CD4-positive, alpha-beta T cell treated with Interleukin-17A for 1 hour (primary cell): ENCODE measurements at regions not wholly inside any gene's neighbourhood (a gene's known extent, or its start where the extent isn't known, plus 50 kb on each side); places are given as distances from the start of the nearest gene placed in this dataset.

Experiments used
- DNase-seq: peaks from one replicate; pipeline ENCODE4 v3.0.0-alpha.2; 2020

DNA sequence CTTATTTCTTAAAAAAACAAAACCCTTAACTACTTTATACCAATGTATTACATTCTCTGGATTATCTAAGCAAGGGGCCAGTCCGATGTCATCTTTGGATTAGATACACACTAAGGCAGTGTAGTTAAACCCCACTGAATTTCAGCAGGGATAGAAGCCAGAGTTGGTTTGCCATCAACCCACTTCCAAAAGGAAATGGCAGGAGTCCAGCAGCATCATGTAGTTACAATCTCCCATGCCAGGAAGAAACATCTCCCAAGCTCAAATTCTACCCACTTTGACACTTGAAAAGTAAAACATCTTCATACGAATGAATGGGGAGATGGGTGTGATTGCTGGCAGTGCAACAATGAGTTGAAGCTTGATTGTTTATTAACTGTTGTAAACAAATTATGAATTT, 203.5 kb upstream of the PLXNC1 start:
- no peak for DNase-seq

DNA sequence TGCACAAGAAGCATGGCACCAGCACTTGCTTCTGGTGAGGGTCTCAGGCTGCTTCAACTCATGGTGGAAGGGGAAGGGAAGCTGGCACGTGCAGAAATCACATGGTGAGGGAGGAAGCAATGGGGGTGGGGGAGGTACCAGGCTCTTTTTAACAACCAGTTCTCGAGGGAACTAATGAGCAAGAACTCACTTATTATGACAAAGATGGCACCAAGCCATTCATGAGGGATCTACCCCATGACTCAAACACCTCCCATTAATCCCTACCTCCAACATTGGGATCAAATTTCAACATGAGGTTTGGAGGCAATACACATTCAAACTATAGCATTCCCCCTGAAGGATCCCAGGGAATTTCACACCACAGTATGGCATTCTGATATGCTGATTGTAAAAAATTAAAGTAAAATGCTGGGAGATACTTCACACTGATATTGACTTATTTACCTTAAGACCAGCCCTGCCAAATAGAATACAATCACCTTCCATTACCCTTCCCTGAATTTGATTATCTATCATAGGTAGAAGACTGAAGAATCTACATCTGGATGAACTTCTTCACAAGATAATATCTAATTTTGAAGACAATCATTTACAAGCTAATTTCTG, 201.7 kb upstream of the PLXNC1 start:
- no peak for DNase-seq

GRCh38 chr12:93947486-93947885, 200.9 kb upstream of the PLXNC1 start:
- no peak for DNase-seq

- DNase-seq = no peak
Measured at GRCh38 chr12:93950311-93950710, 198.1 kb upstream of the PLXNC1 start.

GRCh38 chr12:93954166-93955112, 193.9 kb upstream of the PLXNC1 start:
- no peak for DNase-seq

DNA sequence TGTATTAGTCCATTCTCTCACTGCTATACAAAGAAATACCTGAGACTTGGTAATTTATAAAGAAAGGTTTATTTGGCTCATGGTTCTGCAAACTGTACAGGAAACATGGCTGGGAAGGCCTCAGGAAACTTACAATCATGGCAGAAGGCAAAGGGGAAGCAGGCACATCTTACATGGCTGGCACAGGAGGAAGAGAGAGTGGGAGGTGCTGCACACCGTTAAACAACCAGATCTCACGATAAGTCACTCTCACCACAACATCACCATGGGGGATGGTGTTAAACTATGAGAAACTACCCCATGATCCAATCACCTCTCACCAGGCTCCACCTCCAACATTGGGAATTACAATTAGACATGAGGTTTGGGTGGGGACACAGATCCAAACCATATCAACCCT, 191.8 kb upstream of the PLXNC1 start:
- DNase-seq = no peak

DNA sequence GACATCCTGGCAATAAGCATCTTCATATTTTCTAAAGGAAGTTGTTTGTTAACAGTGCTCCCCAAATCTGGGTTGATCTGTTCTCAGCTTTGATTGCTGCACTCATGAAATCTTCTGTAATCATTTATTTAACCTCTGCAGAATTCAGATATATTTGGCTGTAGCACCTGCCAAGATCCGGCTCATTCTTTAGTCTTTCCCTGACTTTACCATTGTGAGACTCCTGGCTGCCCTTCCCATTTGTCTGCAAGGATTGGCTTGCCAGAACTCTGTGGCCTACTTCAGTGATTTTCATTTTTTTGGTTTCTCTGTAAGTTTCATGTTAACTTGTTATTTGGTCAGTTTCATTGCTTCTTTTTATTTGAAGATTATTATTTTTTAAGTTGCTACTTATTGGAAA, 191.2 kb upstream of the PLXNC1 start:
- no peak for DNase-seq

DNA sequence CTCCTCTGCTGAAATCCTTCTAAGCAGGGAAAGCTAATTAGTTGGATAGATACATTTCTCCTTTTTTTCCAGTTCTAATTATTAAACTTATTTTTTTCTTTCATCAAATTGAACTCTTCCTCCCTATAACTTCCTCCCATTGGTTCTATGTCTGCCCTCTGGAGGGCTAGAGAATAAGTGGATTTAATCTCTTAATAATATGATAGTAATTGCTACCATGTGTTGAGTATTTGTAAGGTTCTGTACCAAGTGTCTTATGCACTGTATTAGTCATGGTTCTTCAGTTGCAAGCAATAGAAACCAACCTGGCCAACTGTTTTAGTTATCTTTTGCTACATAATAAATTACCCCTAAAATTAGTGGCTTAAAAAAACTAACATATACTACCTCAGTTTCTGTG, 190.5 kb upstream of the PLXNC1 start:
- no peak for DNase-seq

- DNase-seq = no peak
Measured at GRCh38 chr12:93959657-93960056, 188.7 kb upstream of the PLXNC1 start.

DNA sequence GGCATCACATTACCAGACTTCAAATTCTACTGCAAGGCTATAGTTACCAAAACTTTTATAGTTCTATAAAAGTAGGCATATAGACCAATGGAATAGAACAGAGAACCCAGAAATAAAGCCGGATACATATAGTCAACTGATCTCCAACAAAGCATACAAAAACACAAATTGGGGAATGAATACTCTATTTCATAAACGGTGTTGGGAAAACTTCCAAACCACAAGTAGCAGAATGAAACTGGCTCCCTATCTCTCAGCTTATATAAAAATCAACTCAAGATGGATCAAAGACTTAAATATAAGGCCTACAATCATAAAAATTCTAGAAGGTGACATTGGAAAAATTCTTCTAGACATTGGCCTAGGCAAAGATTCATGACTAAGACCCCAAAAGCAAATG, 187.9 kb upstream of the PLXNC1 start:
- DNase-seq = no peak

- no peak for DNase-seq
Measured at GRCh38 chr12:93962336-93962735, 186.0 kb upstream of the PLXNC1 start.

GRCh38 chr12:93964936-93965335, 183.4 kb upstream of the PLXNC1 start:
- no peak for DNase-seq

DNA sequence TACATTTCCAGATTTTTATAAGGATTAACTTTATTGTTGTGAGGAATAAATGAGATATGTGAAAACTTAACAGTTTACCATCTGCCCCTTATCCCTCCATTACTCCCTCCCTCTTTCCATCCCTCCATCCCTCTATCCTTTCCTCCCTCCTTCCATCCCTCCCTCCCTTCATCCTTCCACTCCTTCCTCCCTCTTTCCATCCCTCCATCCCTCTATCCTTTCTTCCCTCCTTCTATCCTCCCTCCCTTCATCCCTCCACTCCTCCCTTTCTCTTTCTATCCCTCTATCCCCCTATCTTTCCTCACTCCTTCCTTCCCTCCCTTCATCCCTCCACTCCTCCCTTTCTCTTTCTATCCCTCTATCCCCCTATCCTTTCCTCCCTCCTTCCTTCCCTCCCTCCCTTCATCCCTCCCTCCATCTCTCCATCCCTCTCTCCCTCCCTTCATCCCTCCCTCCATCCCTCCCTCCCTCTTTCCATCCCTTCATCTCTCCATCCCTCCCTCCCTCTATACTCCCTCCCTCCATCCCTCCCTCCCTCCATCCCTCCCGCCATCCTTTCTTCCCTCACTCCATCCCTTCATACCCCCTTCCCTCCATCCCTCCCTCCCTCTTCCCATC, 181.8 kb upstream of the PLXNC1 start:
- no peak for DNase-seq

- no peak for DNase-seq
Measured at GRCh38 chr12:93967454-93967853, 180.9 kb upstream of the PLXNC1 start.

DNA sequence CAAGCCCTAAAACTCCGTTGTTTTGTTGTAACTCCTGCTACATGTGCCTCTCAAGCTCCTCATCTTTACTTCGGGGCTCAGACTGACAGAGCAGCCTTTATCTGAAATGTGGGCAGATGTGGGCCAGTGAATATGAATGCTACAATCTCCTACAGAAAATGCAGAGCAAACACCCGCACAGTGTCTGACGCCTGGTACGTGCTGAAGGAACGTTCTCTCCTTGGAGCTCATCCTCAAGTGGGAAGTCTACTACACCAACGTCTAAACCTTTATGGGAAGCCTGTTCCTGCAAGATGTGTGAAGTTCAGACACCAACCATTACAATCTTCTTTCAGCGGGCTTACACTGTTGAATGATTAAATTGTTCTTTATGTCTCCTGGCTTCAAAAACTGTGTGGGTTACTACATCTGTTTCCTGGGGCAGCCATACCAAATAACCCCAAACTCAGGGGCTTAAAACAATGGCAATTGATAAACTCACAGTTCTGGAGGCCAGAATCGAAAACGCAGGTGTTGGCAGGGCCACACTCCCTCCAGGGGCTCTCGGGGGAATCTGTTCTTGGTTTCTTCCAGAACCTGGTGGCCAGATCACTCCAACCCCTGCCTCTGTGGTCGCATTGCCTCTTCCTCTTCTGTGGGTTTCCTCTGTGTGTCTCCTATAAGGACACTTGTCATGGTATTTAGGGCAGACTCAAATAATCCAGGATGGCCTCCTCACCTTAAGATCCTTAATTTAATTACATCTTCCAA, 179.7 kb upstream of the PLXNC1 start:
- DNase-seq = no peak

DNA sequence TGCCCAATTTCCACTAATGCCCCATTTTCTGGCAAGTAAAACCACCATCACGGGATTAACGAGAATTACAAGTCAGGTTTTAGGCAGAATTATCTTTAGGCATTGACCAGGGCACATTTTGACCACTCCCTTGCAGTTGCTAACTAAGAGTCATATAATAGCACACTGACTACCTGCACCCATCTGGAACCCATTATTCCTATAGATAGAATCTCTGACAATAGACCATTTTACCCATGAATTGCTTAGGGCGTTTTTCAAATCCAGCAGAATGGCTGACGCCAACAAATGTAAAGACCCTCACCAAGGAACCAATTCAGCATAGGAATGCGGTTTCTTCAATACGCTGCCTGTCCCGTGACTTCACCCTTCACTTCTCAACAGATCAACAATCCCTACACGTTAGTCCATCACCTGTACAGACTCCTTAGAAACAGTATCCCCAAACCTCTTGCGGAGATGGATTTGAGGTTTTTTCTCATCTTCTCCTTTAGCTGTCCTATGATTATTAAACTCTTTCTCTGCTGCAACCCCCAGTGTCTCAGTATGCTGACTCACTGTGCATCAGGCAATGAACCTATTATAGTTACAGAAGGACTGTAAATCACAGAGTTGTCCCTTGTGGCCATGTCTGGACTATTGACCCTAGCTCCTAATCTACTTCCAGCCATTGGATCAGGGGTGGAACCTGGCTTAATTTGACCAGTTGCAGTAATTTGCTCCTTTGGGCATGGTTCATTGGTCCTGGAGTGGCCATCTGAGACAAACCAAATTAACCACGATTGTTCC, 177.3 kb upstream of the PLXNC1 start:
- no peak for DNase-seq

GRCh38 chr12:93972411-93973208, 175.8 kb upstream of the PLXNC1 start:
- DNase-seq = no peak

DNA sequence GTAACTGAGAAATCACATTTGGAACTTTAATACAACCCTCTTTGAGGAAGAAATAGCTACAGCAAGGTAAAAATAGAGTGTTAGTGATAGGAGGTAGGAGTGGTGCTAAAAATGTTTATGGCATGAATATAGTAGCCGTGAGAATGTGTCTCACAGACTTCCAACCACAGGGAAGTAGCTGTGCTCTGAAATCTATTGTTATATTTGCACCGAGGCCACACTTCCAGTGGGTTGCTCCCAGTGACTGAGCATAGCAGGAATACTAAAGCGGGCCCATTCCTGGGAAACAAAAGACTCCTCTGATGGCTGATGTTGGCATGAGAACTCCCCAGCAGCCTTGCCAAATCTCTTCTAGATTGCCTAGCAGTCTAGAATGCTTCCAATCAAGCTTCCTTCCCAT, 174.1 kb upstream of the PLXNC1 start:
- no peak for DNase-seq

GRCh38 chr12:93976024-93976423, 172.4 kb upstream of the PLXNC1 start:
- no peak for DNase-seq

GRCh38 chr12:93977081-93977480, 171.3 kb upstream of the PLXNC1 start:
- DNase-seq = no peak

GRCh38 chr12:93978553-93978952, 169.8 kb upstream of the PLXNC1 start:
- no peak for DNase-seq

- peak; percentile 50 for DNase-seq
Measured at GRCh38 chr12:93979189-93979588, 169.2 kb upstream of the PLXNC1 start.
